ENCODE measurements at regions not wholly inside any gene's neighbourhood (a gene's known extent, or its start where the extent isn't known, plus 50 kb on each side); places are given as distances from the start of the nearest gene placed in this dataset.
A peak's percentile ranks its signal among the peaks of the same experiment; 100 is the strongest.

- TF ChIP-seq CTCF (IDR thresholded peaks at IDR 0.05 in 8 of 11, conservative IDR thresholded peaks at IDR 0.05 in 3 of 11) (peak in 6 of 11 experiments; percentile 12 to 52 (median 38)), POLR2A (IDR thresholded peaks at IDR 0.05) (no peak)
Observed at GRCh38 chr6:74574794-74575193, 631.1 kb downstream of the COL12A1 start.
